ENCODE measurements at regions not wholly inside any gene's neighbourhood (a gene's known extent, or its start where the extent isn't known, plus 50 kb on each side); places are given as distances from the start of the nearest gene placed in this dataset.

- peak; percentile 61 for ATAC-seq
- Histone ChIP-seq H3K27me3 (ENCODE audit: control insufficient read depth in 1 of 2, insufficient read depth in 2 of 2, low read length in 2 of 2) (peaks cover 0 to 19% of the 10 kb centered on the region in 2 experiments; a peak in 2 of 5 replicates), H3K79me2 (ENCODE audit: insufficient read depth, low read length) (no peaks in the 10 kb centered on the region), H3K4me1 (ENCODE audit: insufficient read depth, low read length) (no peaks in the 10 kb centered on the region), H4K20me1 (ENCODE audit: insufficient read depth, low read length) (no peaks in the 10 kb centered on the region), H3K4me3 (replicated peaks in 1 of 3; ENCODE audit: insufficient read depth in 1 of 3, low read depth in 2 of 3, low read length in 3 of 3) (peak overlapping the region in 1 of 3 experiments; percentile 27; a peak in 1 of 6 replicates), H3K4me2 (ENCODE audit: low read depth, low read length) (peak overlapping the region; percentile 25; the same call in 1 of the 2 replicates), H3K27ac (ENCODE audit: extremely low read length, insufficient read depth, low read length) (no peak overlapping the region), H3K9ac (ENCODE audit: insufficient read depth, low read depth, low read length) (no peak overlapping the region), H3K9me3 (ENCODE audit: low read length) (peaks cover 9% of the 10 kb centered on the region; the same call in 1 of the 2 replicates), H2AFZ (ENCODE audit: low read length) (no peak overlapping the region), H3K36me3 (replicated peaks in 1 of 2; ENCODE audit: control insufficient read depth in 1 of 2, insufficient read depth in 2 of 2, low read length in 2 of 2) (no peaks in the 10 kb centered on the region)
- no peak for FAIRE-seq
- ChIA-PET CTCF (ENCODE audit: low intra/inter-chr PET ratio, low total read pairs) (no interaction called here), POLR2A (no interaction called here)
- intact Hi-C loops (cut with micrococcal nuclease; ENCODE audit: unreplicated experiment) = no loop called here
- 1% methylated on average over 13 of the region's 13 CpGs for WGBS (ENCODE audit: low lambda C conversion rate)
- in situ Hi-C loops (cut with HindIII; ENCODE audit: extremely low pct_ligation_motif_present, low pct_unique_long_range_greater_than_20kb) = no loop called here
- BruUV-seq (replicated peaks) = no TSS peak
- no peak for DNase-seq (ENCODE audit: low spot score)
- TF ChIP-seq, protein P1, sequence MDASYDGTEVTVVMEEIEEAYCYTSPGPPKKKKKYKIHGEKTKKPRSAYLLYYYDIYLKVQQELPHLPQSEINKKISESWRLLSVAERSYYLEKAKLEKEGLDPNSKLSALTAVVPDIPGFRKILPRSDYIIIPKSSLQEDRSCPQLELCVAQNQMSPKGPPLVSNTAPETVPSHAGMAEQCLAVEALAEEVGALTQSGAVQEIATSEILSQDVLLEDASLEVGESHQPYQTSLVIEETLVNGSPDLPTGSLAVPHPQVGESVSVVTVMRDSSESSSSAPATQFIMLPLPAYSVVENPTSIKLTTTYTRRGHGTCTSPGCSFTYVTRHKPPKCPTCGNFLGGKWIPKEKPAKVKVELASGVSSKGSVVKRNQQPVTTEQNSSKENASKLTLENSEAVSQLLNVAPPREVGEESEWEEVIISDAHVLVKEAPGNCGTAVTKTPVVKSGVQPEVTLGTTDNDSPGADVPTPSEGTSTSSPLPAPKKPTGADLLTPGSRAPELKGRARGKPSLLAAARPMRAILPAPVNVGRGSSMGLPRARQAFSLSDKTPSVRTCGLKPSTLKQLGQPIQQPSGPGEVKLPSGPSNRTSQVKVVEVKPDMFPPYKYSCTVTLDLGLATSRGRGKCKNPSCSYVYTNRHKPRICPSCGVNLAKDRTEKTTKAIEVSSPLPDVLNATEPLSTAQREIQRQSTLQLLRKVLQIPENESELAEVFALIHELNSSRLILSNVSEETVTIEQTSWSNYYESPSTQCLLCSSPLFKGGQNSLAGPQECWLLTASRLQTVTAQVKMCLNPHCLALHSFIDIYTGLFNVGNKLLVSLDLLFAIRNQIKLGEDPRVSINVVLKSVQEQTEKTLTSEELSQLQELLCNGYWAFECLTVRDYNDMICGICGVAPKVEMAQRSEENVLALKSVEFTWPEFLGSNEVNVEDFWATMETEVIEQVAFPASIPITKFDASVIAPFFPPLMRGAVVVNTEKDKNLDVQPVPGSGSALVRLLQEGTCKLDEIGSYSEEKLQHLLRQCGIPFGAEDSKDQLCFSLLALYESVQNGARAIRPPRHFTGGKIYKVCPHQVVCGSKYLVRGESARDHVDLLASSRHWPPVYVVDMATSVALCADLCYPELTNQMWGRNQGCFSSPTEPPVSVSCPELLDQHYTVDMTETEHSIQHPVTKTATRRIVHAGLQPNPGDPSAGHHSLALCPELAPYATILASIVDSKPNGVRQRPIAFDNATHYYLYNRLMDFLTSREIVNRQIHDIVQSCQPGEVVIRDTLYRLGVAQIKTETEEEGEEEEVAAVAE (CRISPR knock-in tag; IDR thresholded peaks at IDR 0.05; ENCODE audit: borderline replicate concordance) = no peak
- no peak for TF ChIP-seq HNRNPH1 (optimal IDR thresholded peaks at IDR 0.05; ENCODE audit: low read depth, low read length)
- TF ChIP-seq, protein P2, sequence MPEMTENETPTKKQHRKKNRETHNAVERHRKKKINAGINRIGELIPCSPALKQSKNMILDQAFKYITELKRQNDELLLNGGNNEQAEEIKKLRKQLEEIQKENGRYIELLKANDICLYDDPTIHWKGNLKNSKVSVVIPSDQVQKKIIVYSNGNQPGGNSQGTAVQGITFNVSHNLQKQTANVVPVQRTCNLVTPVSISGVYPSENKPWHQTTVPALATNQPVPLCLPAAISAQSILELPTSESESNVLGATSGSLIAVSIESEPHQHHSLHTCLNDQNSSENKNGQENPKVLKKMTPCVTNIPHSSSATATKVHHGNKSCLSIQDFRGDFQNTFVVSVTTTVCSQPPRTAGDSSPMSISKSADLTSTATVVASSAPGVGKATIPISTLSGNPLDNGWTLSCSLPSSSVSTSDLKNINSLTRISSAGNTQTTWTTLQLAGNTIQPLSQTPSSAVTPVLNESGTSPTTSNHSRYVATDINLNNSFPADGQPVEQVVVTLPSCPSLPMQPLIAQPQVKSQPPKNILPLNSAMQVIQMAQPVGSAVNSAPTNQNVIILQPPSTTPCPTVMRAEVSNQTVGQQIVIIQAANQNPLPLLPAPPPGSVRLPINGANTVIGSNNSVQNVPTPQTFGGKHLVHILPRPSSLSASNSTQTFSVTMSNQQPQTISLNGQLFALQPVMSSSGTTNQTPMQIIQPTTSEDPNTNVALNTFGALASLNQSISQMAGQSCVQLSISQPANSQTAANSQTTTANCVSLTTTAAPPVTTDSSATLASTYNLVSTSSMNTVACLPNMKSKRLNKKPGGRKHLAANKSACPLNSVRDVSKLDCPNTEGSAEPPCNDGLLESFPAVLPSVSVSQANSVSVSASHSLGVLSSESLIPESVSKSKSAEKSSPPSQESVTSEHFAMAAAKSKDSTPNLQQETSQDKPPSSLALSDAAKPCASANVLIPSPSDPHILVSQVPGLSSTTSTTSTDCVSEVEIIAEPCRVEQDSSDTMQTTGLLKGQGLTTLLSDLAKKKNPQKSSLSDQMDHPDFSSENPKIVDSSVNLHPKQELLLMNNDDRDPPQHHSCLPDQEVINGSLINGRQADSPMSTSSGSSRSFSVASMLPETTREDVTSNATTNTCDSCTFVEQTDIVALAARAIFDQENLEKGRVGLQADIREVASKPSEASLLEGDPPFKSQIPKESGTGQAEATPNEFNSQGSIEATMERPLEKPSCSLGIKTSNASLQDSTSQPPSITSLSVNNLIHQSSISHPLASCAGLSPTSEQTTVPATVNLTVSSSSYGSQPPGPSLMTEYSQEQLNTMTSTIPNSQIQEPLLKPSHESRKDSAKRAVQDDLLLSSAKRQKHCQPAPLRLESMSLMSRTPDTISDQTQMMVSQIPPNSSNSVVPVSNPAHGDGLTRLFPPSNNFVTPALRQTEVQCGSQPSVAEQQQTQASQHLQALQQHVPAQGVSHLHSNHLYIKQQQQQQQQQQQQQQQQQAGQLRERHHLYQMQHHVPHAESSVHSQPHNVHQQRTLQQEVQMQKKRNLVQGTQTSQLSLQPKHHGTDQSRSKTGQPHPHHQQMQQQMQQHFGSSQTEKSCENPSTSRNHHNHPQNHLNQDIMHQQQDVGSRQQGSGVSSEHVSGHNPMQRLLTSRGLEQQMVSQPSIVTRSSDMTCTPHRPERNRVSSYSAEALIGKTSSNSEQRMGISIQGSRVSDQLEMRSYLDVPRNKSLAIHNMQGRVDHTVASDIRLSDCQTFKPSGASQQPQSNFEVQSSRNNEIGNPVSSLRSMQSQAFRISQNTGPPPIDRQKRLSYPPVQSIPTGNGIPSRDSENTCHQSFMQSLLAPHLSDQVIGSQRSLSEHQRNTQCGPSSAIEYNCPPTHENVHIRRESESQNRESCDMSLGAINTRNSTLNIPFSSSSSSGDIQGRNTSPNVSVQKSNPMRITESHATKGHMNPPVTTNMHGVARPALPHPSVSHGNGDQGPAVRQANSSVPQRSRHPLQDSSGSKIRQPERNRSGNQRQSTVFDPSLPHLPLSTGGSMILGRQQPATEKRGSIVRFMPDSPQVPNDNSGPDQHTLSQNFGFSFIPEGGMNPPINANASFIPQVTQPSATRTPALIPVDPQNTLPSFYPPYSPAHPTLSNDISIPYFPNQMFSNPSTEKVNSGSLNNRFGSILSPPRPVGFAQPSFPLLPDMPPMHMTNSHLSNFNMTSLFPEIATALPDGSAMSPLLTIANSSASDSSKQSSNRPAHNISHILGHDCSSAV (CRISPR knock-in tag; IDR thresholded peaks at IDR 0.05; ENCODE audit: borderline replicate concordance) = no peak
- no peak for TF ChIP-seq ZFP82 (CRISPR knock-in tag; IDR thresholded peaks at IDR 0.05; ENCODE audit: borderline replicate concordance)
- no peak for TF ChIP-seq ZNF598 (CRISPR knock-in tag; IDR thresholded peaks at IDR 0.05; ENCODE audit: borderline replicate concordance)
- TF ChIP-seq, protein P3, sequence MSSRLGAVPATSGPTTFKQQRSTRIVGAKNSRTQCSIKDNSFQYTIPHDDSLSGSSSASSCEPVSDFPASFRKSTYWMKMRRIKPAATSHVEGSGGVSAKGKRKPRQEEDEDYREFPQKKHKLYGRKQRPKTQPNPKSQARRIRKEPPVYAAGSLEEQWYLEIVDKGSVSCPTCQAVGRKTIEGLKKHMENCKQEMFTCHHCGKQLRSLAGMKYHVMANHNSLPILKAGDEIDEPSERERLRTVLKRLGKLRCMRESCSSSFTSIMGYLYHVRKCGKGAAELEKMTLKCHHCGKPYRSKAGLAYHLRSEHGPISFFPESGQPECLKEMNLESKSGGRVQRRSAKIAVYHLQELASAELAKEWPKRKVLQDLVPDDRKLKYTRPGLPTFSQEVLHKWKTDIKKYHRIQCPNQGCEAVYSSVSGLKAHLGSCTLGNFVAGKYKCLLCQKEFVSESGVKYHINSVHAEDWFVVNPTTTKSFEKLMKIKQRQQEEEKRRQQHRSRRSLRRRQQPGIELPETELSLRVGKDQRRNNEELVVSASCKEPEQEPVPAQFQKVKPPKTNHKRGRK (CRISPR knock-in tag; IDR thresholded peaks at IDR 0.05) = no peak
- TF ChIP-seq SOX5 (CRISPR knock-in tag; IDR thresholded peaks at IDR 0.05; ENCODE audit: borderline replicate concordance) = no peak
- no peak for TF ChIP-seq ZNF331 (CRISPR knock-in tag; IDR thresholded peaks at IDR 0.05)
These were observed 208.3 kb downstream of the EMP1 start for GRCh38 chr12:13404631-13405473.

All from HepG2 (cell line).